Liver (tissue), 3 donors: ENCODE measurements at regions not wholly inside any gene's neighbourhood (a gene's known extent, or its start where the extent isn't known, plus 50 kb on each side); places are given as distances from the start of the nearest gene placed in this dataset.

Source experiments
- CTCF ChIP-seq: fragments of 150-350 bp; IDR thresholded peaks from 2 replicates; pipeline ENCODE4 v1.5.1; 2017; ENCODE audit warnings: improper control_type of control experiment, low read depth, low read length; ENCODE audit not compliant: missing input control
- FOXA1 ChIP-seq: IDR thresholded peaks from 2 replicates; pipeline ENCODE4 v1.6.1; 2016; ENCODE audit warnings: antibody characterized with exemption
- JUND ChIP-seq, 2 donors: IDR thresholded peaks; 2 replicates each; pipeline ENCODE4 v1.6.1; 2016; ENCODE audit warnings: antibody characterized with exemption in 2 of 2
- NR2F2 ChIP-seq: IDR thresholded peaks from 2 replicates; pipeline ENCODE4 v1.6.1; 2016; ENCODE audit warnings: antibody characterized with exemption
- RAD21 ChIP-seq, 2 donors: IDR thresholded peaks; 2 replicates each; pipeline ENCODE4 v1.6.1; 2016; ENCODE audit warnings: antibody characterized with exemption in 2 of 2, mild to moderate bottlenecking in 2 of 2
- REST ChIP-seq: IDR thresholded peaks from 2 replicates; pipeline ENCODE4 v1.6.1; 2016; ENCODE audit warnings: antibody characterized with exemption, mild to moderate bottlenecking
- RXRA ChIP-seq, 2 donors: IDR thresholded peaks; 2 replicates each; pipeline ENCODE4 v1.6.1; 2017 to 2018; ENCODE audit warnings: antibody characterized with exemption in 2 of 2, mild to moderate bottlenecking in 1 of 2
- SP1 ChIP-seq: IDR thresholded peaks from 2 replicates; pipeline ENCODE4 v1.6.1; 2018; ENCODE audit warnings: antibody characterized with exemption, mild to moderate bottlenecking
- TAF1 ChIP-seq: conservative IDR thresholded peaks from 2 replicates; pipeline ENCODE4 v1.6.1; 2016; ENCODE audit warnings: antibody characterized with exemption, mild to moderate bottlenecking
- YY1 ChIP-seq: IDR thresholded peaks from 2 replicates; pipeline ENCODE4 v1.6.1; 2016; ENCODE audit warnings: antibody characterized with exemption, mild to moderate bottlenecking
- ZBTB33 ChIP-seq: IDR thresholded peaks from 2 replicates; pipeline ENCODE4 v1.6.1; 2016; ENCODE audit warnings: antibody characterized with exemption
- TF ChIP-seq, protein P1 (sequence below): IDR thresholded peaks from 2 replicates; pipeline ENCODE4 v1.6.1; 2016; ENCODE audit warnings: antibody characterized with exemption
- donor health status: healthy.
- donor health status: healthy.

DNA sequence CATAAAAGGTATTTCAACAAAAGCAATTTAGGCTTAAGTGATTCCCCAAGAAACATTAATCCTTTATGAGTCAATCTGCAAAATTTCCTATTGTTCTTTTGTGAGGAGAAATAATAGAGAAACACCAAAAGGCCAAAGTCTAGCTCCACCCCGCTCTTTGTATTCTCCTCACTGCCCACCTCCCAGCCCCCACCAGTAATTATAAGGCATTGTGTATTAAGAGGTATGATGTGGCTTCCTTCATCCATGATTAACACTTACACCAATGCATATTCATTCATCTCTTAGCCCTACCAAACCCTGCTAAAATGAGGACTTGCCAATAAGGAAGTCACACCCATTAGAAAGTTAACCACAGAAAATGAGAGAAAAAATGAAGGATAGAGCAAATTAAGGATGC is 105.3 kb upstream of the SPATA31D4 start:
- TF ChIP-seq SP1, result no peak
- no peak for TF ChIP-seq CTCF
- no peak for TF ChIP-seq JUND (IDR thresholded peaks at IDR 0.05)
- no peak for TF ChIP-seq RXRA (IDR thresholded peaks at IDR 0.05)
- TF ChIP-seq YY1, result no peak
- no peak for TF ChIP-seq TAF1
- TF ChIP-seq ZBTB33, result no peak
- no peak for TF ChIP-seq RAD21 (IDR thresholded peaks at IDR 0.05)
- no peak for TF ChIP-seq NR2F2
- TF ChIP-seq, protein P1, sequence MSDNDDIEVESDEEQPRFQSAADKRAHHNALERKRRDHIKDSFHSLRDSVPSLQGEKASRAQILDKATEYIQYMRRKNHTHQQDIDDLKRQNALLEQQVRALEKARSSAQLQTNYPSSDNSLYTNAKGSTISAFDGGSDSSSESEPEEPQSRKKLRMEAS, result no peak
- no peak for TF ChIP-seq REST
- no peak for TF ChIP-seq FOXA1
